ENCODE measurements at regions not wholly inside any gene's neighbourhood (a gene's known extent, or its start where the extent isn't known, plus 50 kb on each side); places are given as distances from the start of the nearest gene placed in this dataset.
"Not testable (repeated sequence)": the region's sequence is repeated elsewhere in the genome, so short reads cannot be mapped to it uniquely, and the experiment has no call there.

DNA sequence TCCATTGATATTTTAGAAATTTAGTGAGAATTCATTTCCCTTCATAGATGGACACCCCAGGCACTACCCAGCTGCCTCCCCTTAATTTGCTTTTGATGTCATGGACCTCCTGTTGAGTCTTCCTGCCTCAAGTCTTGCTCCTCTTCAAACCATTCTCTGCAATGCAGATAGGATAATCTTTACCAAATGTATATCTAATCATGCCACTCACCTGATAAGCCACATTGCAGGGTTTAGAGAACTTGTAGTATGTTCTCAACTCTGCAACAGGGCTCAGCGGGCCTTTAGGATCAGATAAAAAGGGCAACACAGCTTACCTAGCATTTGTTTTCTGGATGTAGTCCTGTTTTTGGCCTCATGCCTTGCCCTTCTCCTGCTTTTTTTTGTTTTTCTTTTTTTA, 234.5 kb downstream of the EMP1 start:
- DNase-seq: no peak

DNA sequence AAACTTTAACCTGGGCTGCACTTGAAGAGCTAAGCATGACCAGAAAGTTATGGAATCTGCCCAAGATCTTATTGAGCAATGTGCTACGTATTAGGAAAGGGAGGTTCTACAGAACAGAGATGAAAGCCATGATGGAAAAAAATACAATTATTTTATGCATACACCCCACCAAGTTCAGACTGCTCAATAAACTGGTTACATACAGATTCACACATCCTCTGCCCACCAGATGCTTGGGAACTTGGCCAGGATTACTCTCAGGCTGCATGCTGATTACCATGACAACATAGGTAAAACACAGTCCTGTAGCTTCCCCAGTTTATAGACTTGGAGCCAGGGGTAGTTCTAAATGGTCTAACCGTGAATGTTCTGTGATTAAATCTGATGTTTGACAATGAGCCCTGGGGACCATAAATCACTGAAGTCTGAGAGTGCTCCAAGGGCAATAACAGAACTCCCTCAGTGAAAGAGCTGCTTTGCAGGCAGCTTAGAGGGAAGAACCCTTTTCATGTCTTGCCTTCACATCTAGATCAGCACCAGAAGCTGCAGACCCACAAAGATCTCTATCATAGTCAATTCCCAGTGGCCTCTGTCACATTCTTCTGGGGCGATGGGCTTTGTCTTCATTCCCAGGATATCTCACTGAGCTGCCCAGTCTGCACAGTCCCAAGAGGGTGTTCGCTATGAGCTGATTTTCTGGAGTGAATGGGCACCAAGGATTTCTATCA, 232.2 kb downstream of the EMP1 start:
- no peak for DNase-seq

DNA sequence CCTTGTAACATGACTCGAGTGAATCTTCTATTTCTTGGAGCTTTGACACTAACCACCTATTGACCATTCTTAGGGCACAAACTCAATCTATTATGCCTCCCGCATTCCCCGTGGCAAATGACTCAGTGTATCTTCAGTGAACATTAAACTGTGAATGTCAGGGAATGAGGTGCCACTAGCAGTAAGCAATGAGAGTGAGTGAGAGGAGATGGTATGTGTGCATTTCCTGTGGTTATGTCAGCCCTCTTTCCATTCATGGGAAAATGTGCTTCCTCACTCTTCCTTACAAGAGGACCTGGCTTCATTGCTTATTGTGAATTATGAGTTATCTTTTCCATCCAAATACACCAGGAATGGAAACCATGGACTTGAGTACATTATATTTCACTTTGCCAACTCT, 229.2 kb downstream of the EMP1 start:
- DNase-seq: no peak

- DNase-seq: no peak
These were observed 225.8 kb downstream of the EMP1 start for GRCh38 chr12:13422291-13422690.

- DNase-seq: no peak
These were observed 221.0 kb downstream of the EMP1 start for GRCh38 chr12:13417516-13417915.

DNA sequence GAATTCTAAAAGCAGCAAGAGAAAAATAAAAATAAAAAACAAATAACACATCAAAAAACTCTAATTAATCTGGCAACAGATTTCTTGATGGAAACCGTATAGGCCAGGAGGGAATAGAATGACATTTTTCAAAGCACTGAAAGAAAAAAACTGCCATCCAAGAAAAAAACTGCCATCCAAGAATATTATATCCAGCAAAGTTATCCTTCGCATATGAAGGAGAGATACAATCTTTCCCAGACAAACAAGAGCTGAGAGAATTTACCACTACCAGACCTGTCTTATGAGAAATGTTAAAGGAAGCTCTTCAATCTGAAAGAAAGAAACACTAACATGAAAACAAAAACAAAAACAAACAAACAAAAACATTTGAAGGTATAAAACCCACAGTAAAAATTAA, 214.8 kb downstream of the EMP1 start:
- DNase-seq: no peak

DNA sequence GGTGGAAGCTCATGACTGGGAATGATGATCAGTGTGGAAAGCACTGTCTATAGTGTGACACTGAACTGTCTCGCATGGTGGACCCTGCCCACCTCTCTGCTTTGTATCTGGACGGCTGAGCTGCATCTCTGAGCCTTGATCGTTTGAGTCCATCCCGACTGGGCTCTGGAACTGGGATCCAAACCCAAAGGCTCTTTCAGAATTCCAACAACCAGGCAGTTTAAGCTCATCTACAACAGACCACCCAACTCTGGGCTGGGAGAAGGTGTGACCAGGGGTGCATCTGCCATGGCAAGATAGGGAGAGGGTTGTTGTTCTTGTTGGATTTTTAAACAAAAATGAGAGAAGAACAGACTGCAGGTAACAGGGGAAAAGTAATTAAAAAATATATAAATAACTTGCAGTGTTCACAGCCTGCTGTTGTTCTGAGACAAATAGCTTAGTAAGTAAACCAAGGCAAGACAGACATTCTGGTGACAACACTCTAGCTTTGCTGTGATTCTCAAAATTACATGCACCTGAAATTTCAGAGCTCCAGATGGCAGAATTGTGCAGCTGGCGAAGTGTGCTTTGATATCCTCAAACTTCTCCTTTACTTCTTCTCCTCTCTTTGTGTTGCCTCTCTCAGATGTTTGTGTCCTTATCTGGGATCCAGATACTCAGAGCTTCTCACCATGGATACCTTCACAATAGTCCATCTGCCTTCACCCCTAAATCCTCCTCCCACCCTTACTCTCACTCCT, 209.6 kb downstream of the EMP1 start:
- DNase-seq: no peak

GRCh38 chr12:13404631-13405473, 208.3 kb downstream of the EMP1 start:
- no peak for DNase-seq

- DNase-seq: no peak
These were observed 207.6 kb downstream of the EMP1 start for GRCh38 chr12:13404111-13404628.

- DNase-seq: not testable (repeated sequence)
These were observed 194.8 kb downstream of the EMP1 start for GRCh38 chr12:13391375-13391774.

DNA sequence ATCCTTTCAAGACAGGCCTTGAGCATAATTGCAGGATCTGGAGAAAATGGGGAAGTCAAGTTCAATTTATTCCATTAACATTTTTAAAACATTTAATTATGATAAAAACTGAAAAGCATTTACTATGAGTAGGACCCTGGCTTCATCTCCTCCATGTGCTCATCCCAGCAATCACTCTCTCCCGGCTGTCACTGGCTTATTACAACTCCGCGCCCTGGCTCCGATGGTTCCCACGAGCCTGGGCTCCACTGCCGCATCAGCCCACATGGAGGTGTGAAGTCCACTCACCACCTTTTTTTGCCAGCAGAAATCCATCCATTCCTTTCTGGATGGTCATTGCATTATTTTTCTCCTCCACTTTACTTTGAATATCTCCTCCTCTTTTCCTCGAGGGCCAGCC, 194.4 kb downstream of the EMP1 start:
- DNase-seq: no peak

- DNase-seq: peak; percentile 64
These were observed 193.9 kb downstream of the EMP1 start for GRCh38 chr12:13390381-13390861.

DNA sequence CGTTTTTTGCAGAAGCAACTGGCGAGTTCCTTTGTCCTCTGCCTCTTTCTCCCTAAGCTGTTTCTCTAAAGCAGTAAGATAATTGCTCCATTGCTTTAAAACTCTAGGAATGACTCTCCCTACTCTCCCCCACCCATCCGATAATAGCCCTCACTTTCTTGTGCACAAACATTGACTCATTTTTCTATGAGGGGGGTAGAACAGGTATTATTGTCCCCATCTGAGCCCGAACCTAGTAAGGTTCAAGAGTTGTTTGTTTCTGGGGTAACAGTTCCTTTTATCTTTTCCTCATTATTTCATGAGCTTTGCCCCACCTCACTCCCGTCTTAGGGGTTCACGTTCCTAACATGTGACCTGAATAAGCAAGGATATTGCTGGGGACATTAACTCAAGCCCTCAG, 190.6 kb downstream of the EMP1 start:
- DNase-seq: no peak

- DNase-seq: no peak
These were observed 190.0 kb downstream of the EMP1 start for GRCh38 chr12:13386323-13387039.

DNA sequence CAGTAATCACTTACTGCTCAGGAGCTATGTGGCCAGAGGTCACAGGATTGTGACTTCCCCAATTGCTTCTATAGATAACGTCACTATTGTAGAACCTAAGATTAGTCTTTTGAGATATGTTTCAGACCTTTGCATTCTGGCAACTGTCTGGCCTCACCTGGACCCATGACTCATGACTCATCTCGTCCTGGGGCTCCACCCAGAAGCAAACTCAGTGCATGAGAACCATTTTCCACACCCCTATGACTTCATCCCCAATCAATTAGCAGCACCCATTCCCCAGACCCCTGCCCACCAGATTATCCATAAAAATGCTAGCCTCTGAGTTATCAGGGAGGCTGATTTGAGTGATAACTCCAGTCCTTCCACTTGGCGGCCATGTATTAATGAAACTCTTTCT, 186.9 kb downstream of the EMP1 start:
- no peak for DNase-seq

- DNase-seq: no peak
These were observed 183.8 kb downstream of the EMP1 start for GRCh38 chr12:13380297-13380696.

DNA sequence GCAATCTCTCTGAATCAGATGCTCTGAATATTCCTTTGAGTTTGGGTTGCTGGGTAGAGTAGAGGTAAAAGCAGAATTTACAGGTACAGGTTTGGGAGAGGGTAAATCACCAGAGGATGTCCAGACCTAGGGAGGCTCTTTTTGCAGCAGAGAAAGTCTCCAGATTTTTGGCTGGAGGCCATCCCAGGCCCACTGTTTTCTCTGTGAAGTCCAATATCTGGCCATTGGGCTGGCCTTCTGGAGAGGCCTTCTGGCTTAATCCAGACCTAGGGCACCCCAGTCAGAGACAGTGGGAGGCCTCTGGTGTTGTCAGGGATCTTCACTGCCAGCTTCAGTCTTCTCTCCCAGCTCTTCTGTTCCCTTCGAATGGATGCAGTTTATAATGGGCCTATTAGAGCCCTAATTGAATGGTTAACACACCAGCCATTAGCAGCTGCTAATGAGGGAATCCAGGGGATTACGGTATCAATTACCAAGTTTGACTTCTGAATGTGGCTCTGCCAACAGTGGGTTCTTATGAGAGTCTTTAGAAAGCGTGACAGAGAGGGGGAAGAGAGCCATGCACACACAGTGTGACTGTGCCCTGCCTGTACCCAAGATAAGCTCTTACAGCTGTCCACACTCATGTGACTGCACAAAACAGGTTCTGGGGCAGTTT, 183.1 kb downstream of the EMP1 start:
- no peak for DNase-seq

DNA sequence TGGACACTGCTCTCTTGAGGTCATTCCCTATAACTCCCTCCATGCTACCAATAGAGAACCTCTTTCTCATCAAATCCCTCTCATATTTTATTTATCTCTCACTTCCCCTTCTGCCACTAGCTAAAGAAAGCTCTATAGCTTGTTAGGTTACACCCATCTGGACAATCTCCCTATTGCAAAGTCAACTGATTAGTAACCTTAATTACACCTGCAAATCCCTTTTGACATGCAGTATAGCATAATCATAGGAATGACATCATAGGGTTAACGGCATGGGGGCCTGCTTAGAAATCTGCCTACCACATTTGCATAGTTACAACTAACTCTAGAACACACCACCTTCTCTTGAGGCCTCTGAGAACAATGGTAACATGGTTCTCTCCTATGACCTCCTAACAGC, 181.2 kb downstream of the EMP1 start:
- no peak for DNase-seq

DNA sequence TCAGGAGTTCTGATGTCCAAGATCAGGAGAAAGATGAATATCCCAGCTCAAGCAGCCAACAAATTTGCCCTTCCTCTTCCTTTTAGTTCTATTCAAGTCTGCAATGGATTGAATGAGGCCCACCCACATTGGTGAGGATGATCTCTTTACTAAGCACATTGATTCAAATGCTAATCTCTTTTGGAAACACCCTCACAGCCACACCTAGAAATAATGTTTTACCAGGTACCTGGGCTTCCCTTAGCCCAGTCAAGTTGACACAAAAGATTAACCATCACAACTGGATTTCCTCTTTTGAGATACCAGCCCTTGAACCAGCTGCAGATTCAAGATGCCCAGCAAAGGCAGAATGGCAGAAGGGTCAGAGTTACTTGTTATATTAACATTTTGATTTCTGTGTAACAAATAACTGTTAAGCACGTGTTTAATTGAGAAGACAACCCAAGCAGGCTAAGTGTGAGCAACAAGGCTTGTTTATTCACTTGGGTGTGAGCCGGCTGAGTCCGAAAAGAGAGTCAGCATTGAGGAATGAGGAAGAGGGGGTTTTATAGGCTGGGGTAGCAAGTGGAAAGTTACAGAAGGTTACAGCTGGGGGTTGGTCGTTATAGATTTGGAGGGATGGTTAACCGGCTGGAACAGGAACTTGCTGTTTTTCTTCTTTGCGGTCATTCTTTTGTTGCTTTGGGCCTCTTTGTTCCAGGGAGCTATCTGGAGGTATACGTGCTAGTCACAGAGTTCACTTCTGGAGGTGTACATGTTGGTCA, 180.3 kb downstream of the EMP1 start:
- no peak for DNase-seq

DNA sequence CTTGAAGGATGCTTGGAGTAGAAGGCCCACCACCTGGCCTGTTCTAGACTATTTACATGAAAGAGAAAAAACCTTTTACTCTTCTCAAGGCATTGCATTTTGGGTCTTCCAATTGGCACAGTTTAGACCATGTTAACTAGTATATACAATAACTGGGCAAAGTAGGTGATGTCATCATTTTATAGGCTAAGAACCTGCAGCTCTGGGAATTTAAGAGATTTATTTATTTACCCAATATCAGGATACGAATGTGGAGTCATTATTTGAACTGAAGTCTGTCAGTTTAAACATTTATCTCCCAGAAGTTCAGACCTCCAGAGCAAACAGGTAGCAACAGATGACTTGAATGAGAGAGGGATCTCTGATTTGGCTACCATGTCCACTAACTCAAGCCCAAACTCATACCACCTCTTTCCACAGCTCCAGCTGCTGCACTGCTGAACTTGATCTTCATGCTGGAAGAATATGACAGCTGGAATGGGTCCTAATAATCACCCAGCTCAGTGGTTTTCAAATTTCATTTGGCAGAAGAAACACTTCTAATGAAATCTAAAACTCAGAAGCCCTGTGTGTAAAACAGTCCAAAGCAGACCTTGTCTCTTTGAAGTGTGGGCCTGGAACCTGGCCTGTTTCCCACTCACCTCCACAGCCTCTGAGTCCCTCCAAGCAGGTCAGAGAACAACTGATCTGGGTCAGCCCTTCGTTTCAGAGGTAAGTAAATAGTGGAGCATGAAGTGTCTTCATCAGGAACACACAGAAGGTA, 179.2 kb downstream of the EMP1 start:
- peak; percentile 24 for DNase-seq

All from DMS 273 treated with DMSO at 0.1 percent for 48 hours (cell line).